Ammon's horn (tissue), 1 donor: ENCODE measurements at regions not wholly inside any gene's neighbourhood (a gene's known extent, or its start where the extent isn't known, plus 50 kb on each side); places are given as distances from the start of the nearest gene placed in this dataset.
"Not testable (repeated sequence)": the region's sequence is repeated elsewhere in the genome, so short reads cannot be mapped to it uniquely, and the experiment has no call there.

ENCODE experiments used
- DNase-seq: peaks from one replicate; pipeline ENCODE4 v3.0.0-alpha.2; 2016; ENCODE audit warnings: low spot score

GRCh38 chr7:46755120-46756034 lies 826.5 kb downstream of the TNS3 start:
- no peak for DNase-seq

- DNase-seq, result no peak
Measured at GRCh38 chr7:46754140-46754720, 827.7 kb downstream of the TNS3 start.

GRCh38 chr7:46753662-46754061 lies 828.2 kb downstream of the TNS3 start:
- DNase-seq, result no peak

GRCh38 chr7:46752881-46753366 lies 829.0 kb downstream of the TNS3 start:
- DNase-seq, result no peak

GRCh38 chr7:46751927-46752723 lies 829.8 kb downstream of the TNS3 start:
- not testable (repeated sequence) for DNase-seq

GRCh38 chr7:46751471-46751870 lies 830.4 kb upstream of the IGFBP3 start:
- DNase-seq, result no peak

GRCh38 chr7:46750321-46750865 lies 829.3 kb upstream of the IGFBP3 start:
- no peak for DNase-seq

- DNase-seq, result no peak
Measured at GRCh38 chr7:46747869-46748576, 827.0 kb upstream of the IGFBP3 start.

- no peak for DNase-seq
Measured at GRCh38 chr7:46746695-46747687, 825.9 kb upstream of the IGFBP3 start.

GRCh38 chr7:46745707-46746090 lies 824.6 kb upstream of the IGFBP3 start:
- DNase-seq, result no peak

- no peak for DNase-seq
Measured at GRCh38 chr7:46744957-46745706, 824.1 kb upstream of the IGFBP3 start.

- DNase-seq, result no peak
Measured at GRCh38 chr7:46742601-46743000, 821.5 kb upstream of the IGFBP3 start.

GRCh38 chr7:46741938-46742540 lies 821.0 kb upstream of the IGFBP3 start:
- DNase-seq, result no peak

GRCh38 chr7:46741181-46741580 lies 820.1 kb upstream of the IGFBP3 start:
- no peak for DNase-seq

GRCh38 chr7:46739518-46740234 lies 818.6 kb upstream of the IGFBP3 start:
- DNase-seq, result no peak

- DNase-seq, result no peak
Measured at GRCh38 chr7:46738796-46739195, 817.7 kb upstream of the IGFBP3 start.

GRCh38 chr7:46738165-46738564 lies 817.1 kb upstream of the IGFBP3 start:
- DNase-seq, result no peak

GRCh38 chr7:46725838-46726237 lies 804.8 kb upstream of the IGFBP3 start:
- no peak for DNase-seq
